Fibroblast of villous mesenchyme (primary cell): ENCODE measurements at regions not wholly inside any gene's neighbourhood (a gene's known extent, or its start where the extent isn't known, plus 50 kb on each side); places are given as distances from the start of the nearest gene placed in this dataset.

ENCODE experiments used
- DNase-seq: peaks from one replicate; pipeline ENCODE4 v3.0.0-alpha.2; 2010; ENCODE audit warnings: low read depth
- H3K4me3 ChIP-seq: 2 replicates; pipeline ENCODE4 v1.5.1; 2011; ENCODE audit warnings: low read depth, mild to moderate bottlenecking, low read length
- TF ChIP-seq, protein P1 (sequence below): IDR thresholded peaks from 2 replicates; pipeline ENCODE4 v1.5.1; 2012; ENCODE audit warnings: low read depth, mild to moderate bottlenecking, low read length; ENCODE audit not compliant: insufficient read depth

DNA sequence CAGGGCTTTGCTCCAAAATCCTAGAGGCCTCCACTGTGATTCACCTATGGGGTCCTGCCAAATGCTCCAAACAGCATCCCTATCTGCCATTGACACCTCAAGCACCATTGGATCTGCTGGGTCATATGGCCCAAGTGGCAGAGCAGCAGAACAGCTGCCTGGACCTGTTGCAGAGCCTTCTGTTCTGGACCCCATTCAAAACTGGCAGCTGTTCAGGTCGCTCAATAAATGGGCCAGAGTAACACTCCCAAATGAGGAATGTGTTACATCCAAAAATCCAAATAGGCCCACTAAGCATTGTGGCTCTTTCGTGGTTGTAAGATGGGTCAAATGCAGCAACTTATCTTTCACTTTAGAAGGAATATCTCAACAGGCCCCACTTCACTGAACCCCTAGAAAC is 783.6 kb downstream of the DCDC2C start:
- no peak for DNase-seq
- TF ChIP-seq, protein P1, sequence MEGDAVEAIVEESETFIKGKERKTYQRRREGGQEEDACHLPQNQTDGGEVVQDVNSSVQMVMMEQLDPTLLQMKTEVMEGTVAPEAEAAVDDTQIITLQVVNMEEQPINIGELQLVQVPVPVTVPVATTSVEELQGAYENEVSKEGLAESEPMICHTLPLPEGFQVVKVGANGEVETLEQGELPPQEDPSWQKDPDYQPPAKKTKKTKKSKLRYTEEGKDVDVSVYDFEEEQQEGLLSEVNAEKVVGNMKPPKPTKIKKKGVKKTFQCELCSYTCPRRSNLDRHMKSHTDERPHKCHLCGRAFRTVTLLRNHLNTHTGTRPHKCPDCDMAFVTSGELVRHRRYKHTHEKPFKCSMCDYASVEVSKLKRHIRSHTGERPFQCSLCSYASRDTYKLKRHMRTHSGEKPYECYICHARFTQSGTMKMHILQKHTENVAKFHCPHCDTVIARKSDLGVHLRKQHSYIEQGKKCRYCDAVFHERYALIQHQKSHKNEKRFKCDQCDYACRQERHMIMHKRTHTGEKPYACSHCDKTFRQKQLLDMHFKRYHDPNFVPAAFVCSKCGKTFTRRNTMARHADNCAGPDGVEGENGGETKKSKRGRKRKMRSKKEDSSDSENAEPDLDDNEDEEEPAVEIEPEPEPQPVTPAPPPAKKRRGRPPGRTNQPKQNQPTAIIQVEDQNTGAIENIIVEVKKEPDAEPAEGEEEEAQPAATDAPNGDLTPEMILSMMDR: no peak
- H3K4me3 ChIP-seq: no peak overlapping the region

DNA sequence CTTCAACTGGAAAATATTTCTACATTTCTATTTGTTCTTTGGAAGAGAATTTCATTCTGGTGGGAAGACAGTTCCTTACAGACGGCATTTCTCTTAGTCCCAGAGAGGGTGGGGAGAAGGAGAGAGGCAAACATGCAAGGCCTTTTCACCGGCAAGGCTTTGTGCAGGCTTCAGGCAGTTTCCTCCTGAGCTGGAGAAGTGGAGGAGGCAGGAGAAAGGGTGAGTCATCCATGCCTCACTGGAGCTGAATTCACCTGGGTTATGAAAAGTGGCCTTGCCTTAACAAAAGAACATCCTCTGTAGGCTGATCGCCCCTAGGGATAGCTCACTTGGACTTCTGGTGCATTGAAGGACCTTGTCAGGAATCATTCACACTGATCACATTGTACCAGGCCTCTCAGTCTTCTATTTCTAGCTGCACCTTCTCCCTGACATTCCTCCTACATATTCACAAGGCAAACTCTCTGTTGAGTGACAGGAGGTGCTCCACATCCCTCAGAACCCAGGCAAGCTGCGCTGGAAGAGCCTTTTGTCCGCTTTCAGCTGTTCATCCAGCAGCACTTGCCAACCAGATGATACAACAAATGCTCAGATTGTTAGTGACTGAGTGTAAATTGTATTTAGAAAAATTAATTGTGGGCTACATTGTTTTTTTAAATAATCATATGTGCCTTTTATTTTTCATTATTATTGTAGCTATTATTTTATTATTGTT is 796.1 kb downstream of the DCDC2C start:
- no peak for DNase-seq
- H3K4me3 ChIP-seq: no peak overlapping the region
- TF ChIP-seq, protein P1: no peak

DNA sequence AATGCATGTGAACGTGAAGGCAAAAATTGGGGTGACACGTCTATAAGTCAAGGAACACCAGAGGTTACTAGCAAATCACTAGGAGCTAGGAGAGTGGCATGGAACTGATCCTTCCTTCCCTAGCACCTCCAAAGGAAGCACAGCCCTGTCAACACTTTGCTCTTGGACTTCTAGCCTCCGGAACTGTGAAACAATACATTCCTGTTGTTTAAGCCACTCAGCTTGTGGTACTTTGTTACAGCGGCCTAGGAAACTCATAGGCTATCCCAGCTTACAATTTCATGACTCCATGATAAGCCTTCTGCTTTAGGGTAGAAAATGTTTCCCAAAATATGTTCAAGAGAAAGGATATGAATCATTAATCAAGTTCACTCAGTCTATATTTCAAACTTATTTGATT is 798.1 kb downstream of the DCDC2C start:
- H3K4me3 ChIP-seq: no peak overlapping the region
- TF ChIP-seq, protein P1: no peak
- no peak for DNase-seq

DNA sequence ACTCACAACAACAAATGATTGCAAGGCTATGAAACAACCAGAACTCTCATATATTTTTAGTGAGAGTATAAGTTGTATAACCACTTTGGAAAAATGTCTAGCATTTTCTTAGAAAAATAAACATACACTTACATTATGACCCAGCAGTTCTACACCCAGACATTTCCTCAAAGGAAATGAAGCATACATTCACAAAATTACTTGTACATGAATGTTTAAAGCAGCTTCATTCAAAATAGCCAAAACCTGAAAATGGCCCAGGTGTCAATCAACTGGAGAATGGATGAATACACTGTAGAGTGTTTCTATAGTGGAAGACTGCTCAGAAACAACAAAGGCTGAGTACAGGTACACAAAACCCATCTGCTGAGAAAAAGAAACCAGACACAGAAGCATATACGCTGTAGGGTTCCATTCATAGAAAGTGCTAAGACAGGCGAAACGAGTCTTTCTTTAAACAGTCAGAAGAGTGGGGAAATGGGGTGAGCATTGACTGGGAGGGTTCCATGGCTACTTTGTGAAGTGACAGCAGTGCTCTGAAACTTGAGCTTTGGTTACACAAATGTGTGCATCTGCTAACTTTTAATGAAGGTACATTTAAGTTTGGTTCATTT is 799.0 kb downstream of the DCDC2C start:
- DNase-seq: no peak
- TF ChIP-seq, protein P1: no peak

DNA sequence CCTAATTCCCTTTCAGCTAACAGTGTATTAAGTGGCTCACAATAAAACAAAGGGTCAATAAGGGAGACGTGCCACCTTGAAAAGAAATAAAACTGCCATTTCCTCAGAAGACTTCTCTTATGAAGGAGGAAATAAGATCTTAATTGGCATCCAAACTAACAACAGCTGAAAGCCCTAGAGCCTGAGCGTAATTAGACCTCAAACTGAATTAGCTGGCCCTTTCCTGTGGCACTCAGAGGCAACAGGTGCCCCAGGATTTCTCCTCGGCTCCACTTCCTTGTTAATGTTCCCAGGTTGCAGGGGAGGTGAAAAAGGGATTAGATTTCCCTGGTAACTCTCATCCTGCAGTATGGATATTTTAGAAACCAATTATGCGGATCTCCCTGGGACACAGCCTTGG is 804.3 kb downstream of the DCDC2C start:
- no peak overlapping the region for H3K4me3 ChIP-seq
- DNase-seq: no peak
- TF ChIP-seq, protein P1: no peak

More for the DNA sequence above, 799.0 kb downstream of the DCDC2C start:
- H3K4me3 ChIP-seq: no peak overlapping the region

DNA sequence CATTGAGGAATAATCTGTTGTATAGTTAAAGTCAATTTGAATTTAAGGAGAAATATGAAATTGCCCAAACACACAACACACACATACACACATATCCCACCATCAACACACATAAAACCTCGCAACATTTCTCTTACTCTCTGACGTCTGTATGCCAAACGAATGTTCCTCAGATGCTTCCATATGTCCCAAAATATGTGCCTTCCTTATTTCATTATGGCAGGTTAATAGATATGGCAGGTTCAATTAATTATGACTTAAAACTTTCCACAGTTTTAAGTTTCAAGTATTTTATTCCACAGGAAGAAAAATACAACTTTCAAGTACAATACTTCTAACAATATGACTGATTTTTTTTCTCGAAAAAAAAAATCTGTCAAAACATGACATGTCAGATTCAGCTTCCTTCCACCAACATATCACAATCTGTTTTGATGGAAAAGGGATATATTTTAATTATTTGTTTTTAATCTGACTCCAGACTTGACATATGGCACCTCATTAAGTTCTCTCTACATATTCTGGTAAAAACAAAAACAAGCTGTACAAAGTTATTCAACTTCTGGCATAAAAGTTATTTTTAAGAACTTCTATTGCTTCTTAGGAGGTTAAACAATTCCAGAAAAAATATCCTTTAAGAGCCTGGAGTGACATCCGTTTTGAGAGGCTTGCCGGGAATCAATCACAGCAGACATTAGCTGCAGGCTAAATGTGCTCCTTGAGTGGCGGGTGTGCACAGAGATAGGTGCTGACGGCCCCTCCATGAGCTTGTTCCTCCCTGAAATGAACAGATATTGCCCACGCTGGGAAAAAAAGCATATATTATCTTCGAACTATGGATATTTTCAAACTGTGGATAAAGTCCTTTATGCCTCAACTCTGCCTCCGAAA is 812.7 kb downstream of the DCDC2C start:
- no peak overlapping the region for H3K4me3 ChIP-seq
- TF ChIP-seq, protein P1: no peak
- no peak for DNase-seq
